ENCODE measurements at regions not wholly inside any gene's neighbourhood (a gene's known extent, or its start where the extent isn't known, plus 50 kb on each side); places are given as distances from the start of the nearest gene placed in this dataset.

- TF ChIP-seq, protein P1, sequence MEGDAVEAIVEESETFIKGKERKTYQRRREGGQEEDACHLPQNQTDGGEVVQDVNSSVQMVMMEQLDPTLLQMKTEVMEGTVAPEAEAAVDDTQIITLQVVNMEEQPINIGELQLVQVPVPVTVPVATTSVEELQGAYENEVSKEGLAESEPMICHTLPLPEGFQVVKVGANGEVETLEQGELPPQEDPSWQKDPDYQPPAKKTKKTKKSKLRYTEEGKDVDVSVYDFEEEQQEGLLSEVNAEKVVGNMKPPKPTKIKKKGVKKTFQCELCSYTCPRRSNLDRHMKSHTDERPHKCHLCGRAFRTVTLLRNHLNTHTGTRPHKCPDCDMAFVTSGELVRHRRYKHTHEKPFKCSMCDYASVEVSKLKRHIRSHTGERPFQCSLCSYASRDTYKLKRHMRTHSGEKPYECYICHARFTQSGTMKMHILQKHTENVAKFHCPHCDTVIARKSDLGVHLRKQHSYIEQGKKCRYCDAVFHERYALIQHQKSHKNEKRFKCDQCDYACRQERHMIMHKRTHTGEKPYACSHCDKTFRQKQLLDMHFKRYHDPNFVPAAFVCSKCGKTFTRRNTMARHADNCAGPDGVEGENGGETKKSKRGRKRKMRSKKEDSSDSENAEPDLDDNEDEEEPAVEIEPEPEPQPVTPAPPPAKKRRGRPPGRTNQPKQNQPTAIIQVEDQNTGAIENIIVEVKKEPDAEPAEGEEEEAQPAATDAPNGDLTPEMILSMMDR (IDR thresholded peaks at IDR 0.05) = no peak
- TF ChIP-seq EZH2 (IDR thresholded peaks at IDR 0.05) = no peak
- no peak for TF ChIP-seq EZH2phosphoT487 (IDR thresholded peaks at IDR 0.05)
Observed at GRCh38 chr9:110115826-110116542, 92.0 kb downstream of the C9orf152 start.
